ENCODE measurements at regions not wholly inside any gene's neighbourhood (a gene's known extent, or its start where the extent isn't known, plus 50 kb on each side); places are given as distances from the start of the nearest gene placed in this dataset.

GRCh38 chr20:40305303-40305702 is 383.7 kb downstream of the MAFB start:
- H3K27ac ChIP-seq (ENCODE audit: extremely low read depth, low read depth, low read length): no peak overlapping the region
- H3K4me3 ChIP-seq (ENCODE audit: low read depth, low read length): no peak overlapping the region
- ChIA-PET CTCF (no interaction called here), POLR2A (no interaction called here)
- no peaks in the 10 kb centered on the region for H3K4me1 ChIP-seq (ENCODE audit: control insufficient read depth, insufficient read depth, low read length)
- H3K36me3 ChIP-seq (ENCODE audit: control insufficient read depth in 2 of 2, insufficient read depth in 1 of 2, low read length in 2 of 2): no peaks in the 10 kb centered on the region
- no peaks in the 10 kb centered on the region for H3K9me3 ChIP-seq (ENCODE audit: control insufficient read depth, insufficient read depth, low read depth, low read length)
- TF ChIP-seq ZNF488 (tag by site-specific recombination; IDR thresholded peaks at IDR 0.05) (no peak), INSM2 (tag by site-specific recombination; IDR thresholded peaks at IDR 0.05) (no peak), WT1 (tag by site-specific recombination; IDR thresholded peaks at IDR 0.05) (no peak), ZNF221 (tag by site-specific recombination; IDR thresholded peaks at IDR 0.05; ENCODE audit: borderline replicate concordance) (no peak)

GRCh38 chr20:40304119-40304613 is 384.9 kb downstream of the MAFB start:
- no peak overlapping the region for H3K4me3 ChIP-seq (ENCODE audit: low read depth, low read length)
- no peak overlapping the region for H3K27ac ChIP-seq (ENCODE audit: extremely low read depth, low read depth, low read length)
- H3K36me3 ChIP-seq (ENCODE audit: control insufficient read depth in 2 of 2, insufficient read depth in 1 of 2, low read length in 2 of 2): no peaks in the 10 kb centered on the region
- POLR2A ChIA-PET: no interaction called here
- no peaks in the 10 kb centered on the region for H3K9me3 ChIP-seq (ENCODE audit: control insufficient read depth, insufficient read depth, low read depth, low read length)
- CTCF ChIA-PET: interaction anchor here (0.6 kb wide), 1 partner anchor 17 kb away, joined by 3 read pairs; no protein-coding TSS in a partner anchor
- H3K4me1 ChIP-seq (ENCODE audit: control insufficient read depth, insufficient read depth, low read length): no peaks in the 10 kb centered on the region
- no peak for TF ChIP-seq ZEB2 (tag by site-specific recombination; IDR thresholded peaks at IDR 0.05)
- TF ChIP-seq ZNF266 (tag by site-specific recombination; IDR thresholded peaks at IDR 0.05; ENCODE audit: low read depth): no peak
- TF ChIP-seq ZNF560 (tag by site-specific recombination; IDR thresholded peaks at IDR 0.05; ENCODE audit: borderline replicate concordance): no peak
- no peak for TF ChIP-seq SP2 (tag by site-specific recombination; IDR thresholded peaks at IDR 0.05)
- no peak for TF ChIP-seq KLF8 (tag by site-specific recombination; IDR thresholded peaks at IDR 0.05)
- no peak for TF ChIP-seq ZNF175 (tag by site-specific recombination; IDR thresholded peaks at IDR 0.05)
- TF ChIP-seq ZBTB10 (tag by site-specific recombination; IDR thresholded peaks at IDR 0.05): no peak
- no peak for TF ChIP-seq RBAK (tag by site-specific recombination; IDR thresholded peaks at IDR 0.05)
- no peak for TF ChIP-seq KLF10 (tag by site-specific recombination; IDR thresholded peaks at IDR 0.05)

- CTCF ChIA-PET: no interaction called here
- Histone ChIP-seq H3K4me3 (ENCODE audit: low read depth, low read length) (no peak overlapping the region), H3K9me3 (ENCODE audit: control insufficient read depth, insufficient read depth, low read depth, low read length) (no peaks in the 10 kb centered on the region), H3K4me1 (ENCODE audit: control insufficient read depth, insufficient read depth, low read length) (no peaks in the 10 kb centered on the region), H3K36me3 (ENCODE audit: control insufficient read depth in 2 of 2, insufficient read depth in 1 of 2, low read length in 2 of 2) (no peaks in the 10 kb centered on the region), H3K27ac (ENCODE audit: extremely low read depth, low read depth, low read length) (no peak overlapping the region)
- POLR2A ChIA-PET: no interaction called here
- TF ChIP-seq CTCF (tag by site-specific recombination; IDR thresholded peaks at IDR 0.05): no peak
- no peak for TF ChIP-seq EGR2 (tag by site-specific recombination; IDR thresholded peaks at IDR 0.05; ENCODE audit: low read depth)
- no peak for TF ChIP-seq ZNF692 (tag by site-specific recombination; IDR thresholded peaks at IDR 0.05)
- no peak for TF ChIP-seq ZSCAN23 (tag by site-specific recombination; IDR thresholded peaks at IDR 0.05)
- no peak for TF ChIP-seq ZNF266 (tag by site-specific recombination; IDR thresholded peaks at IDR 0.05; ENCODE audit: low read depth)
- no peak for TF ChIP-seq ZNF777 (tag by site-specific recombination; IDR thresholded peaks at IDR 0.05; ENCODE audit: borderline replicate concordance)
- TF ChIP-seq ZBTB20 (tag by site-specific recombination; IDR thresholded peaks at IDR 0.05): no peak
- TF ChIP-seq ZNF670 (tag by site-specific recombination; IDR thresholded peaks at IDR 0.05; ENCODE audit: low read depth): no peak
- TF ChIP-seq SP7 (tag by site-specific recombination; IDR thresholded peaks at IDR 0.05): no peak
- no peak for TF ChIP-seq ZNF18 (tag by site-specific recombination; IDR thresholded peaks at IDR 0.05)
- no peak for TF ChIP-seq ZNF132 (tag by site-specific recombination; IDR thresholded peaks at IDR 0.05; ENCODE audit: borderline replicate concordance)
These were observed 394.3 kb downstream of the MAFB start for GRCh38 chr20:40294747-40295146.

Data from HEK293 (cell line).